ENCODE measurements at regions not wholly inside any gene's neighbourhood (a gene's known extent, or its start where the extent isn't known, plus 50 kb on each side); places are given as distances from the start of the nearest gene placed in this dataset.
"Not testable (repeated sequence)": the region's sequence is repeated elsewhere in the genome, so short reads cannot be mapped to it uniquely, and the experiment has no call there.

DNA sequence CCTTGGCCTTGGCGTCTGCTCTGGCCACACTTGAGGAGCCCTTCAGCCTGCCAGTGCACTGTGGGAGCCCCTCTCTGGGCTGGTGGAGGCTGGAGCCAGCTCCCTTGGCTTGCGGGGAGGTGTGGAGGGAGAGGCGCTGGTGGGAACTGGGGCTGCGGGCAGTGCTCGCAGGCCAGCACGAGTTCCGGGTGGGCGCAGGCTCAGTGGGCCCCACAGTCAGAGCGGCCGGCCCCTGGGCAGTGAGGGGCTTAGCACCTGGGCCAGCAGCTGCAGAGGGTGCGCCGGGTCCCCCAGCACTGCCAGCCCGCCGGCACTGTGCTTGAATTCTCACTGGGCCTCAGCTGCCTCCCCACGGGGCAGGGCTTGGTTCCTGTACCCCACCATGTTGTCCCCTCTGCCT lies 68.7 kb upstream of the KCNAB1 start:
- Mint-ChIP-seq H3K27me3 (ENCODE audit: low read depth) (peaks cover 12% of the 10 kb centered on the region), H3K4me3 (no peak overlapping the region), H3K27ac (no peak overlapping the region), H3K9me3 (peaks cover 9% of the 10 kb centered on the region), H3K36me3 (peaks cover 1% of the 10 kb centered on the region), H3K4me1 (no peaks in the 10 kb centered on the region)
- TF ChIP-seq, protein P1, sequence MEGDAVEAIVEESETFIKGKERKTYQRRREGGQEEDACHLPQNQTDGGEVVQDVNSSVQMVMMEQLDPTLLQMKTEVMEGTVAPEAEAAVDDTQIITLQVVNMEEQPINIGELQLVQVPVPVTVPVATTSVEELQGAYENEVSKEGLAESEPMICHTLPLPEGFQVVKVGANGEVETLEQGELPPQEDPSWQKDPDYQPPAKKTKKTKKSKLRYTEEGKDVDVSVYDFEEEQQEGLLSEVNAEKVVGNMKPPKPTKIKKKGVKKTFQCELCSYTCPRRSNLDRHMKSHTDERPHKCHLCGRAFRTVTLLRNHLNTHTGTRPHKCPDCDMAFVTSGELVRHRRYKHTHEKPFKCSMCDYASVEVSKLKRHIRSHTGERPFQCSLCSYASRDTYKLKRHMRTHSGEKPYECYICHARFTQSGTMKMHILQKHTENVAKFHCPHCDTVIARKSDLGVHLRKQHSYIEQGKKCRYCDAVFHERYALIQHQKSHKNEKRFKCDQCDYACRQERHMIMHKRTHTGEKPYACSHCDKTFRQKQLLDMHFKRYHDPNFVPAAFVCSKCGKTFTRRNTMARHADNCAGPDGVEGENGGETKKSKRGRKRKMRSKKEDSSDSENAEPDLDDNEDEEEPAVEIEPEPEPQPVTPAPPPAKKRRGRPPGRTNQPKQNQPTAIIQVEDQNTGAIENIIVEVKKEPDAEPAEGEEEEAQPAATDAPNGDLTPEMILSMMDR (IDR thresholded peaks at IDR 0.05; ENCODE audit: unreplicated experiment), result no peak
- no peak for DNase-seq (ENCODE audit: low spot score in 2 of 2, unreplicated experiment in 2 of 2)

- Mint-ChIP-seq H3K36me3 (peaks cover 1% of the 10 kb centered on the region), H3K4me1 (no peaks in the 10 kb centered on the region), H3K9me3 (peaks cover 9% of the 10 kb centered on the region), H3K27me3 (ENCODE audit: low read depth) (peaks cover 7% of the 10 kb centered on the region), H3K27ac (no peak overlapping the region), H3K4me3 (no peak overlapping the region)
- DNase-seq (ENCODE audit: low spot score in 2 of 2, unreplicated experiment in 2 of 2), result no peak
- TF ChIP-seq, protein P1 (IDR thresholded peaks at IDR 0.05; ENCODE audit: unreplicated experiment), result no peak
Measured at GRCh38 chr3:156052115-156052514, 68.3 kb upstream of the KCNAB1 start.

DNA sequence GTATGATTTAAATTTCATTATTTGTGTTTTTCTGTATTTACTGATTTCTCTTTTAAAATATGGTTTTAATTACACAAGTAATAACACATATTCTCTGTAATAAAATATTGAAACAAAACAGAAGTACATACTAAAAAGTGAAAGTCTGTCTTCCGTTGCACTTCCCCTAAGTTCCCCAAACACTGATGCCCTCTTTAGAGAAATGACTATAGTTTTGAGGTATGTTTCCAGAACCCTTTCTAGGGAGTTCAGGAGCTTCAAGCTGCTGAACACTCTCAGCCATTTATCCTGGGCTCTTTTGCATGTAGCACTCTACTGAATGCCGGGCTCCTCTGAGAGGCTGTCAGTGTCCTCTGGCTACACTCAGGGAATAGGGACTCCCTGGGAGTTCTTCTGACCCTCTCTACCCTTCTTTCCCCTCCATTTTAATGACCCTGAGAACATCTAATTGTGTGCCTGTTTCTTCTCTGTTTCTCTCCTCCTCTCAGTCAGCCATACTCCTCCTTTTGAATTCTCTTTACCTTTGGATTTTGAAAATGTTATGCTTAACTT lies 60.4 kb upstream of the KCNAB1 start:
- Mint-ChIP-seq H3K4me1 (no peaks in the 10 kb centered on the region), H3K27me3 (ENCODE audit: low read depth) (peaks cover 38% of the 10 kb centered on the region), H3K9me3 (no peaks in the 10 kb centered on the region), H3K36me3 (no peaks in the 10 kb centered on the region), H3K27ac (peak overlapping the region; percentile 18), H3K4me3 (no peak overlapping the region)
- no peak for DNase-seq (ENCODE audit: low spot score in 2 of 2, unreplicated experiment in 2 of 2)
- TF ChIP-seq, protein P1 (IDR thresholded peaks at IDR 0.05; ENCODE audit: unreplicated experiment), result no peak

DNA sequence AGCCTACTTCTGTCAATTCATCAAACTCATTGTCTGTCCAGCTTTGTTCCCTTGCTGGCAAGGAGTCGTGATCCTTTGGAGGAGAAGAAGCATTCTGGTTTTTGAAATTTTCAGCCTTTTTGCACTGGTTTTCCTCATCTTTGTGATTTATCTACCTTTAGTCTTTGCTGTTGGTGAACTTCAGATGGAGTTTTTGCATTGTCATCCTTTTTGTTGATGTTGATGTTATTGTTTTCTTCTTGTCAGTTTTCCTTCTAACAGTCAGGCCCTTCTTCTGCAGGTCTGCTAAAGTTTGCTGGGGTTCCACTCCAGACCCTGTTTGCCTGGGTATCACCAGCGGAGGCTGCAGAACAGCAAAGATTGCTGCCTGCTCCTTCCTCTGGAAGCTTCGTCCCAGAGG lies 52.2 kb upstream of the KCNAB1 start:
- not testable (repeated sequence) for H3K4me1 Mint-ChIP-seq; H3K9me3 Mint-ChIP-seq; H3K4me3 Mint-ChIP-seq; DNase-seq (ENCODE audit: low spot score in 2 of 2, unreplicated experiment in 2 of 2); H3K36me3 Mint-ChIP-seq; H3K27ac Mint-ChIP-seq
- peaks cover 35% of the 10 kb centered on the region for H3K27me3 Mint-ChIP-seq (ENCODE audit: low read depth)

DNA sequence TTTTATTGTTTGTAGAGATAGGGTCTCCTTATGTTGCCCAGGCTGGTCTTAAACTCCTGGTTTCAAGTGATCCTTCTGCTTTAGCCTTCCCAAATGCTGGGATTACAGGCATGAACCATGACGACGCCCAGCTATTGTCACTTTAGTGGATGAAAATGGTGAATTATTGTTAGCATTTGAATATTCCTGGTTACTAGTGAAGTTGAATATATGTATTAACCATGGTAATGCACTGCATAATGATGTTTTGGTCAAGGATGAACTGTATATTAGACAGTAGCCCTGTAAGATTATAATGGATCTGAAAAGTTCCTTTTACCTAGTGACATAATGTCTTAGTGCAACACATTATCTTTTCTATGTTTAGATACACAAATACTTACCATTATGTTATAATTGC lies 50.4 kb upstream of the KCNAB1 start:
- H3K27me3 Mint-ChIP-seq (ENCODE audit: low read depth), result peaks cover 31% of the 10 kb centered on the region
- no peaks in the 10 kb centered on the region for H3K36me3 Mint-ChIP-seq

More for the DNA sequence above, 50.4 kb upstream of the KCNAB1 start:
- H3K27ac Mint-ChIP-seq, result no peak overlapping the region
- no peak overlapping the region for H3K4me3 Mint-ChIP-seq
- peaks cover 9% of the 10 kb centered on the region for H3K9me3 Mint-ChIP-seq
- DNase-seq (ENCODE audit: low spot score in 2 of 2, unreplicated experiment in 2 of 2), result no peak
- H3K4me1 Mint-ChIP-seq, result no peaks in the 10 kb centered on the region
- TF ChIP-seq, protein P1 (IDR thresholded peaks at IDR 0.05; ENCODE audit: unreplicated experiment), result no peak
